CD4-positive, alpha-beta T cell (primary cell): ENCODE measurements at regions not wholly inside any gene's neighbourhood (a gene's known extent, or its start where the extent isn't known, plus 50 kb on each side); places are given as distances from the start of the nearest gene placed in this dataset.

Source experiments
- ATAC-seq: fragments of 200-7000 bp; cut with Tn5 transposase; one replicate; pipeline ENCODE4 v1.10.0; 2022; ENCODE audit warnings: mild to moderate bottlenecking; ENCODE audit not compliant: poor library complexity
- CTCF ChIA-PET: fragments of 350-600 bp; sonication (Branson Sonifier 250); formaldehyde crosslinking; loops from one replicate; lab custom pipeline; 2021; ENCODE audit warnings: antibody characterized with exemption, inconsistent platforms; lab: Charles Lee
- POLR2A ChIA-PET: fragments of 350-600 bp; sonication (Branson Sonifier 250); formaldehyde crosslinking; loops from one replicate; lab custom pipeline; 2021; ENCODE audit warnings: antibody characterized with exemption, inconsistent platforms; lab: Charles Lee
- DNase-seq, 14 experiments: peaks; one replicate each; pipeline ENCODE4 v3.0.0-alpha.2; 2013 to 2020; ENCODE audit warnings: mixed read lengths in 2 of 14
- H3K27ac ChIP-seq, 2 donors: one replicate each; pipeline versions ENCODE4 v1.5.1 to v1.7.0; 2013; ENCODE audit warnings: low read length in 2 of 2, low read depth in 1 of 2, mild to moderate bottlenecking in 1 of 2
- H3K27me3 ChIP-seq, 2 experiments: 1 replicate in 1 of 2; 2 replicates in 1 of 2; pipeline versions ENCODE4 v1.6.1 to v1.7.0; 2013; ENCODE audit warnings: low read length in 2 of 2, control low read depth in 1 of 2, mild to moderate bottlenecking in 1 of 2, moderate library complexity in 1 of 2; ENCODE audit not compliant: insufficient read depth in 2 of 2, control insufficient read depth in 1 of 2
- H3K36me3 ChIP-seq: one replicate; pipeline ENCODE4 v1.6.1; 2013; ENCODE audit warnings: low read length, control low read depth; ENCODE audit not compliant: insufficient read depth
- H3K4me1 ChIP-seq: one replicate; pipeline ENCODE4 v1.6.1; 2013; ENCODE audit warnings: low read length, control low read depth; ENCODE audit not compliant: insufficient read depth
- H3K4me3 ChIP-seq: one replicate; pipeline ENCODE4 v1.5.1; 2013; ENCODE audit warnings: mild to moderate bottlenecking, low read length, moderate library complexity
- H3K9me3 ChIP-seq, 2 experiments: 1 replicate in 1 of 2; 2 replicates in 1 of 2; pipeline versions ENCODE4 v1.6.1 to v1.7.0; 2013; ENCODE audit warnings: low read length in 2 of 2, mild to moderate bottlenecking in 2 of 2, control low read depth in 1 of 2, moderate library complexity in 1 of 2; ENCODE audit not compliant: control insufficient read depth in 1 of 2, insufficient read depth in 1 of 2
- H3K27ac Mint-ChIP-seq: one replicate; pipeline ENCODE4 v1.8.0; 2020; ENCODE audit warnings: mixed read lengths
- H3K27me3 Mint-ChIP-seq: one replicate; pipeline ENCODE4 v1.8.0; 2021; ENCODE audit warnings: mixed read lengths
- H3K36me3 Mint-ChIP-seq: one replicate; pipeline ENCODE4 v1.8.0; 2021; ENCODE audit warnings: low read depth, mixed read lengths
- H3K4me1 Mint-ChIP-seq: one replicate; pipeline ENCODE4 v1.8.0; 2021; ENCODE audit warnings: low read depth, mixed read lengths
- H3K4me3 Mint-ChIP-seq: one replicate; pipeline ENCODE4 v1.8.0; 2020; ENCODE audit warnings: mild to moderate bottlenecking, mixed read lengths
- H3K9me3 Mint-ChIP-seq: one replicate; pipeline ENCODE4 v1.8.0; 2020; ENCODE audit warnings: mixed read lengths
- CTCF ChIP-seq: fragments of 200-600 bp; IDR thresholded peaks from one replicate; pipeline ENCODE4 v1.8.0; 2022; ENCODE audit warnings: antibody characterized with exemption, mild to moderate bottlenecking
- intact Hi-C, 2 experiments: fragments of 100-400 bp; cut with DNase I in 1 of 2; cut with micrococcal nuclease in 1 of 2; formaldehyde crosslinking; loops; one replicate each; pipeline versions ENCODE4 v1.15.1 to v1.9.0; 2023 to 2025; cut with DNase I, micrococcal nuclease

- H3K36me3 Mint-ChIP-seq: no peaks in the 10 kb centered on the region
- ATAC-seq: no peak
These were observed 317.6 kb upstream of the FAT3 start for GRCh38 chr11:91906871-91907624.

GRCh38 chr11:91904792-91905785 is 319.5 kb upstream of the FAT3 start:
- Mint-ChIP-seq H3K4me3 (no peak overlapping the region), H3K27ac (no peak overlapping the region), H3K9me3 (peaks cover 8% of the 10 kb centered on the region), H3K27me3 (no peaks in the 10 kb centered on the region), H3K4me1 (no peaks in the 10 kb centered on the region), H3K36me3 (no peaks in the 10 kb centered on the region)
- Histone ChIP-seq H3K4me1 (no peaks in the 10 kb centered on the region), H3K36me3 (no peaks in the 10 kb centered on the region), H3K9me3 (peaks cover 0 to 5% of the 10 kb centered on the region in 2 experiments), H3K27ac (no peak overlapping the region), H3K27me3 (no peaks in the 10 kb centered on the region), H3K4me3 (no peak overlapping the region)
- no peak for DNase-seq
- POLR2A ChIA-PET: no interaction called here
- CTCF ChIA-PET: no interaction called here
- ATAC-seq: no peak
- intact Hi-C loops: no loop called here
- TF ChIP-seq CTCF: no peak

More at GRCh38 chr11:91906871-91907624, 317.6 kb upstream of the FAT3 start:
- Mint-ChIP-seq H3K4me1 (no peaks in the 10 kb centered on the region), H3K27ac (no peak overlapping the region), H3K27me3 (no peaks in the 10 kb centered on the region), H3K9me3 (peaks cover 9% of the 10 kb centered on the region), H3K4me3 (no peak overlapping the region)
- ChIA-PET POLR2A (no interaction called here), CTCF (no interaction called here)
- Histone ChIP-seq H3K4me3 (no peak overlapping the region), H3K27ac (no peak overlapping the region), H3K36me3 (no peaks in the 10 kb centered on the region), H3K9me3 (peaks cover 0 to 5% of the 10 kb centered on the region in 2 experiments), H3K4me1 (no peaks in the 10 kb centered on the region), H3K27me3 (no peaks in the 10 kb centered on the region)
- DNase-seq: no peak
- no peak for TF ChIP-seq CTCF
- intact Hi-C loops: no loop called here

GRCh38 chr11:91902312-91902711 is 322.3 kb upstream of the FAT3 start:
- Histone ChIP-seq H3K4me3 (no peak overlapping the region), H3K27ac (no peak overlapping the region), H3K4me1 (no peaks in the 10 kb centered on the region), H3K36me3 (no peaks in the 10 kb centered on the region), H3K9me3 (no peaks in the 10 kb centered on the region), H3K27me3 (no peaks in the 10 kb centered on the region)
- TF ChIP-seq CTCF: no peak
- no peaks in the 10 kb centered on the region for H3K27me3 Mint-ChIP-seq
- POLR2A ChIA-PET: no interaction called here
- H3K36me3 Mint-ChIP-seq: no peaks in the 10 kb centered on the region
- ATAC-seq (no peak), DNase-seq (no peak)
- CTCF ChIA-PET: no interaction called here
- H3K27ac Mint-ChIP-seq: no peak overlapping the region
- H3K4me3 Mint-ChIP-seq: no peak overlapping the region
- H3K9me3 Mint-ChIP-seq: peaks cover 4% of the 10 kb centered on the region
- intact Hi-C loops: no loop called here
- H3K4me1 Mint-ChIP-seq: no peaks in the 10 kb centered on the region
